H1 (cell line): ENCODE measurements at regions not wholly inside any gene's neighbourhood (a gene's known extent, or its start where the extent isn't known, plus 50 kb on each side); places are given as distances from the start of the nearest gene placed in this dataset.

Experiments used
- RXRA ChIP-seq: IDR thresholded peaks from 2 replicates; pipeline ENCODE4 v1.6.1; 2011; ENCODE audit warnings: low read depth, mild to moderate bottlenecking, low read length, moderate library complexity; ENCODE audit not compliant: insufficient read depth
- SP2 ChIP-seq: IDR thresholded peaks from 2 replicates; pipeline ENCODE4 v1.6.1; 2012; ENCODE audit warnings: mild to moderate bottlenecking, low read length, inconsistent platforms
- SUZ12 ChIP-seq: fragments of 200-600 bp; sonication (generic); IDR thresholded peaks from 2 replicates; pipeline ENCODE4 v1.6.1; 2012; ENCODE audit warnings: mild to moderate bottlenecking, inconsistent platforms, low read length, moderate library complexity, mixed read lengths

GRCh38 chr1:198054510-198054909 is 102.3 kb upstream of the NEK7 start (continued):
- TF ChIP-seq RXRA = no peak
- no peak for TF ChIP-seq SUZ12
- no peak for TF ChIP-seq SP2
